SU-DHL-6 (cell line): ENCODE measurements at regions not wholly inside any gene's neighbourhood (a gene's known extent, or its start where the extent isn't known, plus 50 kb on each side); places are given as distances from the start of the nearest gene placed in this dataset.

ENCODE experiments used
- EZH2phosphoT487 ChIP-seq: fragments of 200-600 bp; sonication (generic), shearing (Covaris generic); conservative IDR thresholded peaks from 2 replicates; pipeline ENCODE4 v1.6.1; 2018; ENCODE audit warnings: mild to moderate bottlenecking, antibody characterized with exemption, low read length, moderate library complexity, mixed read lengths
- TF ChIP-seq, protein P1 (sequence below): fragments of 200-600 bp; sonication (generic); IDR thresholded peaks from one replicate; pipeline ENCODE4 v1.5.1; 2017; ENCODE audit warnings: antibody characterized with exemption, mild to moderate bottlenecking, low read length, moderate library complexity; ENCODE audit not compliant: insufficient read depth, poor library complexity, severe bottlenecking

DNA sequence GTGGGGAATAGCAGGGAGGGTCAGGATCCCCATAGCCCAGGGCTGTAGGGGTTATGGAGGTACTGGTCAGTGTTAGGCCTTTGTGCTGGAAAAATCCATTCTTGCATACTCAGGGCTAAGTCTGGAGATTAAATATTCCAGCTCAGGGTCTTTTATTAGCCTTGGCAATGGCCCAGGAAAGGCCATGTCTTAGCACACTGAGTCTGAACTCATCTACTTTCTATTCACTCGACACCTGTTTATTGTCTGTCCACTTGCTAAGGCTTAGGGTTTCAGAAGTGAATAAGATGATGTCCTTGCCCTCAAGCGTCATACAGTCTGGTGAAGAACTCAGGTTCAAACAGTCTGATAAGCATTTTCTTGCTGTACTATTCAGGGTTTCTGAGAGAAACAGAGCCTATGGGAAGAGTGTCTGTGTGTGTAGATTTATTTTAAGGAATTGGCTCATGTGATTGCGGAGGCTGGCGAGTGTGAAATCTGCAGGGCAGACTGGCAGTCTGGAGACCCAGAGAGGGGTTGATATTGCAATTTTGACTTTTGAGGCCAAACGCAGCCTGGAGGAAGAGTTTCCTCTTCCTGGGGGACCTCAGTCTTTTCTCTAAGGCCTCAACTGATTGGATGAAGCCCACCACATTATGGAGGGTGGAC lies 135.8 kb downstream of the RAMP3 start:
- TF ChIP-seq, protein P1, sequence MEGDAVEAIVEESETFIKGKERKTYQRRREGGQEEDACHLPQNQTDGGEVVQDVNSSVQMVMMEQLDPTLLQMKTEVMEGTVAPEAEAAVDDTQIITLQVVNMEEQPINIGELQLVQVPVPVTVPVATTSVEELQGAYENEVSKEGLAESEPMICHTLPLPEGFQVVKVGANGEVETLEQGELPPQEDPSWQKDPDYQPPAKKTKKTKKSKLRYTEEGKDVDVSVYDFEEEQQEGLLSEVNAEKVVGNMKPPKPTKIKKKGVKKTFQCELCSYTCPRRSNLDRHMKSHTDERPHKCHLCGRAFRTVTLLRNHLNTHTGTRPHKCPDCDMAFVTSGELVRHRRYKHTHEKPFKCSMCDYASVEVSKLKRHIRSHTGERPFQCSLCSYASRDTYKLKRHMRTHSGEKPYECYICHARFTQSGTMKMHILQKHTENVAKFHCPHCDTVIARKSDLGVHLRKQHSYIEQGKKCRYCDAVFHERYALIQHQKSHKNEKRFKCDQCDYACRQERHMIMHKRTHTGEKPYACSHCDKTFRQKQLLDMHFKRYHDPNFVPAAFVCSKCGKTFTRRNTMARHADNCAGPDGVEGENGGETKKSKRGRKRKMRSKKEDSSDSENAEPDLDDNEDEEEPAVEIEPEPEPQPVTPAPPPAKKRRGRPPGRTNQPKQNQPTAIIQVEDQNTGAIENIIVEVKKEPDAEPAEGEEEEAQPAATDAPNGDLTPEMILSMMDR: no peak
- no peak for TF ChIP-seq EZH2phosphoT487
